Neuronal stem cell (in vitro differentiated cells): ENCODE measurements at regions not wholly inside any gene's neighbourhood (a gene's known extent, or its start where the extent isn't known, plus 50 kb on each side); places are given as distances from the start of the nearest gene placed in this dataset.

Experiments
- DNase-seq: peaks from one replicate; pipeline ENCODE4 v3.0.0-alpha.2; 2013; ENCODE audit warnings: low spot score
- H2AFZ ChIP-seq: one replicate; pipeline ENCODE4 v1.6.1; 2013; ENCODE audit warnings: mild to moderate bottlenecking, low read length, inconsistent platforms
- H2AK5ac ChIP-seq: 2 replicates; pipeline ENCODE4 v1.6.1; 2013; ENCODE audit warnings: low read depth, mild to moderate bottlenecking, inconsistent platforms, low read length, moderate library complexity, mixed read lengths
- H2BK120ac ChIP-seq: 2 replicates; pipeline ENCODE4 v1.6.1; 2013; ENCODE audit warnings: low read depth, mild to moderate bottlenecking, inconsistent platforms, low read length, moderate library complexity, mixed read lengths
- H2BK12ac ChIP-seq: one replicate; pipeline ENCODE4 v1.6.1; 2013; ENCODE audit warnings: low read length, inconsistent platforms
- H2BK15ac ChIP-seq: 2 replicates; pipeline ENCODE4 v1.6.1; 2013; ENCODE audit warnings: mild to moderate bottlenecking, low read length, inconsistent platforms, mixed read lengths
- H2BK5ac ChIP-seq: one replicate; pipeline ENCODE4 v1.6.1; 2013; ENCODE audit warnings: inconsistent platforms, mild to moderate bottlenecking, low read length, moderate library complexity
- H3K14ac ChIP-seq: one replicate; pipeline ENCODE4 v1.6.1; 2013; ENCODE audit warnings: low read length, inconsistent platforms
- H3K18ac ChIP-seq: 2 replicates; pipeline ENCODE4 v1.6.1; 2013; ENCODE audit warnings: low read length, inconsistent platforms
- H3K23ac ChIP-seq: 2 replicates; pipeline ENCODE4 v1.6.1; 2013; ENCODE audit warnings: low read depth, mild to moderate bottlenecking, mixed read lengths, low read length, inconsistent platforms; ENCODE audit not compliant: poor library complexity
- H3K27ac ChIP-seq: replicated peaks from 3 replicates; pipeline ENCODE4 v1.5.1; 2013; ENCODE audit warnings: low read length, inconsistent platforms
- H3K27me3 ChIP-seq, 3 experiments: 2 replicates each; pipeline ENCODE4 v1.6.1; 2013; ENCODE audit warnings: low read length in 3 of 3, mild to moderate bottlenecking in 2 of 3, inconsistent platforms in 1 of 3, low read depth in 1 of 3, mixed read lengths in 1 of 3, moderate library complexity in 1 of 3; ENCODE audit not compliant: control insufficient read depth in 3 of 3, insufficient read depth in 3 of 3
- H3K36me3 ChIP-seq, 2 donors: replicated peaks in 1 of 2; 2 replicates each; pipeline ENCODE4 v1.6.1; 2013; ENCODE audit warnings: low read length in 2 of 2; ENCODE audit not compliant: control insufficient read depth in 2 of 2, insufficient read depth in 2 of 2
- H3K4ac ChIP-seq: 2 replicates; pipeline ENCODE4 v1.6.1; 2013; ENCODE audit warnings: inconsistent platforms, mild to moderate bottlenecking, low read length, moderate library complexity
- H3K4me1 ChIP-seq, 2 donors: 1 replicate in 1 of 2; 2 replicates in 1 of 2; pipeline ENCODE4 v1.6.1; 2013; ENCODE audit warnings: low read length in 2 of 2, low read depth in 1 of 2; ENCODE audit not compliant: control insufficient read depth in 2 of 2, insufficient read depth in 1 of 2
- H3K4me2 ChIP-seq: one replicate; pipeline ENCODE4 v1.6.1; 2013; ENCODE audit warnings: mild to moderate bottlenecking, low read length, inconsistent platforms; ENCODE audit not compliant: insufficient read depth, poor library complexity, severe bottlenecking
- H3K4me3 ChIP-seq, 2 donors: 2 replicates each; pipeline ENCODE4 v1.5.1; 2013; ENCODE audit warnings: low read length in 2 of 2, mild to moderate bottlenecking in 2 of 2, inconsistent platforms in 1 of 2, moderate library complexity in 1 of 2
- H3K79me1 ChIP-seq: one replicate; pipeline ENCODE4 v1.6.1; 2013; ENCODE audit warnings: low read depth, mild to moderate bottlenecking, inconsistent platforms, low read length, moderate library complexity
- H3K9ac ChIP-seq: one replicate; pipeline ENCODE4 v1.6.1; 2013; ENCODE audit warnings: mild to moderate bottlenecking, low read depth, low read length, inconsistent platforms; ENCODE audit not compliant: poor library complexity
- H3K9me3 ChIP-seq, 2 donors: replicated peaks in 1 of 2; 2 replicates each; pipeline versions ENCODE3 to v1.6.1; 2013; ENCODE audit warnings: low read length in 2 of 2, mild to moderate bottlenecking in 2 of 2, inconsistent platforms in 1 of 2, low read depth in 1 of 2, mixed read lengths in 1 of 2, moderate library complexity in 1 of 2; ENCODE audit not compliant: control insufficient read depth in 2 of 2, insufficient read depth in 1 of 2
- H4K8ac ChIP-seq: one replicate; pipeline ENCODE4 v1.6.1; 2013; ENCODE audit warnings: low read depth, mild to moderate bottlenecking, inconsistent platforms, low read length, moderate library complexity
- H4K91ac ChIP-seq: one replicate; pipeline ENCODE4 v1.6.1; 2013; ENCODE audit warnings: low read length, low read depth, mild to moderate bottlenecking, inconsistent platforms; ENCODE audit not compliant: poor library complexity
- WGBS, 2 donors: extraction: QIAGEN DNeasy Blood & Tissue Kit; methylation state at CpG; one replicate each; pipeline ENCODE4 v1.1.7; 2013; ENCODE audit warnings: missing lambda C conversion rate in 2 of 2, mixed read lengths in 1 of 2; ENCODE audit not compliant: insufficient read length in 2 of 2, insufficient replicate concordance in 1 of 2; ENCODE audit errors: extremely low coverage in 2 of 2; 5-methylcytosine and 5-hydroxymethylcytosine counted together

GRCh38 chr5:29944327-29944726 lies 1249.2 kb upstream of the CDH6 start:
- Histone ChIP-seq H2BK120ac (no peak overlapping the region), H3K79me1 (no peaks in the 10 kb centered on the region), H3K27ac (no peak overlapping the region), H3K23ac (no peak overlapping the region), H2AFZ (no peak overlapping the region), H3K4me3 (no peak overlapping the region), H3K14ac (no peak overlapping the region), H3K9ac (no peak overlapping the region), H3K9me3 (no peaks in the 10 kb centered on the region), H3K4me2 (no peak overlapping the region), H3K4ac (no peak overlapping the region), H4K8ac (no peak overlapping the region), H3K18ac (no peak overlapping the region), H3K27me3 (no peaks in the 10 kb centered on the region), H4K91ac (no peak overlapping the region), H2AK5ac (no peak overlapping the region), H2BK15ac (no peak overlapping the region), H2BK5ac (no peak overlapping the region), H3K4me1 (no peaks in the 10 kb centered on the region), H3K36me3 (no peaks in the 10 kb centered on the region), H2BK12ac (no peak overlapping the region)
- no peak for DNase-seq
- no CpG with 5 or more reads among the region's 2 CpGs for WGBS, 2 donors

- no peak for DNase-seq
- Histone ChIP-seq H2AK5ac (no peak overlapping the region), H3K27me3 (no peaks in the 10 kb centered on the region), H3K36me3 (no peaks in the 10 kb centered on the region), H3K4me2 (no peak overlapping the region), H3K27ac (no peak overlapping the region), H3K18ac (no peak overlapping the region), H2AFZ (no peak overlapping the region), H2BK15ac (no peak overlapping the region), H3K23ac (no peak overlapping the region), H3K9ac (no peak overlapping the region), H3K4ac (no peak overlapping the region), H3K4me3 (no peak overlapping the region), H4K91ac (no peak overlapping the region), H3K4me1 (no peaks in the 10 kb centered on the region), H2BK120ac (no peak overlapping the region), H4K8ac (no peak overlapping the region), H3K14ac (no peak overlapping the region), H3K9me3 (no peaks in the 10 kb centered on the region), H2BK12ac (no peak overlapping the region), H2BK5ac (no peak overlapping the region), H3K79me1 (no peaks in the 10 kb centered on the region)
- no CpG with 5 or more reads among the region's 3 CpGs for WGBS, 2 donors
These were observed 1251.4 kb upstream of the CDH6 start for GRCh38 chr5:29942089-29942488.

GRCh38 chr5:29939988-29940387 lies 1253.5 kb upstream of the CDH6 start:
- H4K8ac ChIP-seq = no peak overlapping the region
- no peak overlapping the region for H3K4me3 ChIP-seq
- H2BK5ac ChIP-seq = no peak overlapping the region
- no peak overlapping the region for H3K27ac ChIP-seq
- no CpG with 5 or more reads among the region's 1 CpG for WGBS, 2 donors
- H3K4me1 ChIP-seq = no peaks in the 10 kb centered on the region
- no peak overlapping the region for H3K14ac ChIP-seq
- H2BK12ac ChIP-seq = no peak overlapping the region
- H3K79me1 ChIP-seq = no peaks in the 10 kb centered on the region
- no peak overlapping the region for H2AK5ac ChIP-seq
- H3K9me3 ChIP-seq = no peaks in the 10 kb centered on the region
- no peak overlapping the region for H3K23ac ChIP-seq
- no peak for DNase-seq
- H2AFZ ChIP-seq = no peak overlapping the region
- no peak overlapping the region for H3K18ac ChIP-seq
- no peak overlapping the region for H3K4ac ChIP-seq
- H3K9ac ChIP-seq = no peak overlapping the region
- H3K36me3 ChIP-seq = no peaks in the 10 kb centered on the region
- H4K91ac ChIP-seq = no peak overlapping the region
- H3K27me3 ChIP-seq = no peaks in the 10 kb centered on the region
- no peak overlapping the region for H2BK120ac ChIP-seq
- H2BK15ac ChIP-seq = no peak overlapping the region
- no peak overlapping the region for H3K4me2 ChIP-seq

- Histone ChIP-seq H3K18ac (no peak overlapping the region), H3K27me3 (no peaks in the 10 kb centered on the region), H3K9me3 (no peaks in the 10 kb centered on the region), H2BK120ac (no peak overlapping the region), H3K4me3 (no peak overlapping the region), H3K14ac (no peak overlapping the region), H3K23ac (no peak overlapping the region), H3K4me1 (no peaks in the 10 kb centered on the region), H3K4me2 (no peak overlapping the region), H2BK12ac (no peak overlapping the region), H2AFZ (no peak overlapping the region), H2AK5ac (no peak overlapping the region), H2BK5ac (no peak overlapping the region), H3K79me1 (no peaks in the 10 kb centered on the region), H2BK15ac (no peak overlapping the region), H3K27ac (no peak overlapping the region), H3K36me3 (no peaks in the 10 kb centered on the region), H3K4ac (no peak overlapping the region), H3K9ac (no peak overlapping the region), H4K91ac (no peak overlapping the region), H4K8ac (no peak overlapping the region)
- no peak for DNase-seq
- no CpG with 5 or more reads among the region's 1 CpG for WGBS, 2 donors
These were observed 1258.1 kb upstream of the CDH6 start for GRCh38 chr5:29935371-29935770.
